Gastroesophageal sphincter (tissue), 4 donors: ENCODE measurements at regions not wholly inside any gene's neighbourhood (a gene's known extent, or its start where the extent isn't known, plus 50 kb on each side); places are given as distances from the start of the nearest gene placed in this dataset.

Experiments
- ATAC-seq: fragments of 150-250 bp; one replicate; pipeline ENCODE4 v1.9.1; 2016; ENCODE audit warnings: mild to moderate bottlenecking, moderate library complexity
- H3K27ac ChIP-seq, 4 donors: fragments of 200-600 bp; sonication (generic) in 3 of 4; 1 replicate in 3 of 4; 2 replicates in 1 of 4; pipeline ENCODE4 v1.5.1; 2016 to 2019
- H3K27me3 ChIP-seq: fragments of 200-600 bp; sonication (generic); one replicate; pipeline ENCODE4 v1.5.1; 2019
- H3K36me3 ChIP-seq, 2 donors: fragments of 200-600 bp; sonication (generic); one replicate each; pipeline ENCODE4 v1.5.1; 2019; ENCODE audit warnings: control low read depth in 1 of 2
- H3K4me1 ChIP-seq, 3 donors: fragments of 200-600 bp; sonication (generic); 1 replicate in 2 of 3; 2 replicates in 1 of 3; pipeline ENCODE4 v1.5.1; 2016 to 2019; ENCODE audit warnings: control low read depth in 2 of 3
- H3K4me3 ChIP-seq, 2 donors: fragments of 200-600 bp; sonication (generic); one replicate each; pipeline ENCODE4 v1.5.1; 2019; ENCODE audit warnings: mild to moderate bottlenecking in 1 of 2, moderate library complexity in 1 of 2
- H3K9me3 ChIP-seq, 3 donors: fragments of 200-600 bp; sonication (generic); one replicate each; pipeline ENCODE4 v1.5.1; 2017 to 2019; ENCODE audit warnings: control low read depth in 2 of 3
- EP300 ChIP-seq: sonication (generic); formaldehyde crosslinking; IDR thresholded peaks from one replicate; pipeline ENCODE4 v1.6.1; 2017; ENCODE audit warnings: antibody characterized with exemption, mild to moderate bottlenecking
- POLR2A ChIP-seq, 2 donors: fragments of 450-650 bp; IDR thresholded peaks; one replicate each; pipeline ENCODE4 v1.6.1; 2017; ENCODE audit warnings: antibody characterized with exemption in 2 of 2, mild to moderate bottlenecking in 2 of 2, moderate library complexity in 1 of 2
- POLR2AphosphoS5 ChIP-seq: sonication (generic); formaldehyde crosslinking; IDR thresholded peaks from one replicate; pipeline ENCODE4 v1.6.1; 2017; ENCODE audit warnings: antibody characterized with exemption
- WGBS, 2 donors: methylation state at CpG; one replicate each; pipeline ENCODE4 v1.1.5; 2018; ENCODE audit warnings: low coverage in 1 of 2; 5-methylcytosine and 5-hydroxymethylcytosine counted together
- TF ChIP-seq, protein P1 (sequence below), 4 experiments: fragments of 200-600 bp in 2 of 4; fragments of 450-650 bp in 2 of 4; sonication (generic) in 1 of 4; IDR thresholded peaks; one replicate each; pipeline ENCODE4 v1.5.1; 2017 to 2019; ENCODE audit warnings: antibody characterized with exemption in 4 of 4, mild to moderate bottlenecking in 2 of 4, moderate library complexity in 2 of 4

DNA sequence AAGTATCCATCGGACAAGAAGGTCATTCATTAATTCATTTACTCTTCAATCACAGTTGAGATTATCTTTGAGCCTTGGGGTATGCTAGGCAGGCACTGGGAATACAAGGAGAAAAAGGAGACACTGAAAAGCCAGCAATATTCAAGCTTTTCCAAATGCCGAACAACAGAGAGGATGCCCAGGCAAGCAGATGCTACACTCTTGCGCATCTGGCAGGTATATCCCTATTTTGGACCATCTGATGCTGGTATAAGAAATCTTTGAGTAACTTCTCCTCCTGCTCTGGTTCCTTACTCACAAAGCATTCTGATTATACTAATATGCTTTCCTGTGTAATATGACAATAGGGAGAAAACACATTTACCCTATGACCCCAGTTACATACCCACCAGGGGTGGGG is 354.9 kb downstream of the CBLL2 start:
- Histone ChIP-seq H3K27me3 (no peaks in the 10 kb centered on the region), H3K36me3 (no peaks in the 10 kb centered on the region), H3K4me3 (no peak overlapping the region), H3K27ac (no peak overlapping the region), H3K9me3 (no peaks in the 10 kb centered on the region), H3K4me1 (no peaks in the 10 kb centered on the region)
- 90% methylated on average over 1 to 2 of the region's 3 CpGs for WGBS, 2 donors
- ATAC-seq, result no peak
- TF ChIP-seq, protein P1, sequence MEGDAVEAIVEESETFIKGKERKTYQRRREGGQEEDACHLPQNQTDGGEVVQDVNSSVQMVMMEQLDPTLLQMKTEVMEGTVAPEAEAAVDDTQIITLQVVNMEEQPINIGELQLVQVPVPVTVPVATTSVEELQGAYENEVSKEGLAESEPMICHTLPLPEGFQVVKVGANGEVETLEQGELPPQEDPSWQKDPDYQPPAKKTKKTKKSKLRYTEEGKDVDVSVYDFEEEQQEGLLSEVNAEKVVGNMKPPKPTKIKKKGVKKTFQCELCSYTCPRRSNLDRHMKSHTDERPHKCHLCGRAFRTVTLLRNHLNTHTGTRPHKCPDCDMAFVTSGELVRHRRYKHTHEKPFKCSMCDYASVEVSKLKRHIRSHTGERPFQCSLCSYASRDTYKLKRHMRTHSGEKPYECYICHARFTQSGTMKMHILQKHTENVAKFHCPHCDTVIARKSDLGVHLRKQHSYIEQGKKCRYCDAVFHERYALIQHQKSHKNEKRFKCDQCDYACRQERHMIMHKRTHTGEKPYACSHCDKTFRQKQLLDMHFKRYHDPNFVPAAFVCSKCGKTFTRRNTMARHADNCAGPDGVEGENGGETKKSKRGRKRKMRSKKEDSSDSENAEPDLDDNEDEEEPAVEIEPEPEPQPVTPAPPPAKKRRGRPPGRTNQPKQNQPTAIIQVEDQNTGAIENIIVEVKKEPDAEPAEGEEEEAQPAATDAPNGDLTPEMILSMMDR (IDR thresholded peaks at IDR 0.05), result no peak
- TF ChIP-seq POLR2A (IDR thresholded peaks at IDR 0.05), result no peak
- TF ChIP-seq EP300, result no peak
- no peak for TF ChIP-seq POLR2AphosphoS5

- ATAC-seq, result no peak
- no peaks in the 10 kb centered on the region for H3K4me1 ChIP-seq
Measured at GRCh38 chrX:22628275-22628674, 355.6 kb downstream of the CBLL2 start.

DNA sequence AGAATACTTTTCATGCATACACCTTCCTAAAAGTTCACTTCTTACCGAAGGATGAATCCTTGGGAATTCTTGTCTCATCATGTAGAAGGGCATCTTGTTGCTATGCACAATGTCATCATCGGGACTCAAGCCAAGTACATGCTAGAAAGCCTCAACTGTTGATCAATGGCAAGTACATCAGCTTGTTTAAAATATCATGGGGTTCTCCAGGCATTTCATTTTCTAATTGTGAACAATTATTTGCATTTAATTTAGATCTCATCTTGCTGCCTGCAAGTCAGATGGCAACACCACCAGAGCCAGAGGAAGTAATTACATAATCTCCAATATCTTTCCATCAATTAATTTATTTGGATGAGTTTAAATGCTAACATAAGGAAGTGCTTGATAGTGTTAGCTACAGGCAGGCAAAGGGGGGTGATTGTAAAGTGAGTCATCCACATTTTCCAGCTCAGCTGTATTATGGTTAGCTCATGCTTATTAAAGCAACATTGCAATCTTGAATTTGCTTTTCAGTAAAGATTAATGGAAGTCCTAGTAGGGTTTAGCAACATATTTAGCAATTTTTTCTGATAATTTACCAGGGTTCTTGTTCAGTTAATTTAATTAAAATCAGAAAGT is 356.5 kb downstream of the CBLL2 start:
- Histone ChIP-seq H3K4me3 (no peak overlapping the region), H3K9me3 (no peaks in the 10 kb centered on the region), H3K36me3 (no peaks in the 10 kb centered on the region), H3K27me3 (no peaks in the 10 kb centered on the region), H3K4me1 (no peaks in the 10 kb centered on the region), H3K27ac (no peak overlapping the region)
- ATAC-seq, result no peak
- 44 to 48% methylated on average over 2 of the region's 2 CpGs for WGBS, 2 donors
- TF ChIP-seq POLR2A (IDR thresholded peaks at IDR 0.05) (no peak), EP300 (no peak)
- TF ChIP-seq, protein P1 (IDR thresholded peaks at IDR 0.05), result no peak

More at GRCh38 chrX:22628275-22628674, 355.6 kb downstream of the CBLL2 start:
- TF ChIP-seq POLR2AphosphoS5, result no peak
- Histone ChIP-seq H3K27ac (no peak overlapping the region), H3K27me3 (no peaks in the 10 kb centered on the region), H3K4me3 (no peak overlapping the region), H3K9me3 (no peaks in the 10 kb centered on the region), H3K36me3 (no peaks in the 10 kb centered on the region)
- 22 to 50% methylated on average over 1 to 2 of the region's 2 CpGs for WGBS, 2 donors

GRCh38 chrX:22634083-22634482 is 361.4 kb downstream of the CBLL2 start:
- H3K9me3 ChIP-seq, result no peaks in the 10 kb centered on the region
- no peaks in the 10 kb centered on the region for H3K27me3 ChIP-seq
- TF ChIP-seq POLR2A (IDR thresholded peaks at IDR 0.05) (no peak), POLR2AphosphoS5 (no peak), EP300 (no peak)
- TF ChIP-seq, protein P1 (IDR thresholded peaks at IDR 0.05), result no peak
- no peak overlapping the region for H3K27ac ChIP-seq
- no peak for ATAC-seq
- H3K4me3 ChIP-seq, result no peak overlapping the region
- 20 to 24% methylated on average over 1 to 4 of the region's 4 CpGs for WGBS, 2 donors
- H3K4me1 ChIP-seq, result no peaks in the 10 kb centered on the region
- H3K36me3 ChIP-seq, result no peaks in the 10 kb centered on the region

GRCh38 chrX:22634751-22635150 is 362.0 kb downstream of the CBLL2 start:
- 38 to 58% methylated on average over 1 of the region's 1 CpG for WGBS, 2 donors
- Histone ChIP-seq H3K4me1 (no peaks in the 10 kb centered on the region), H3K9me3 (no peaks in the 10 kb centered on the region), H3K27me3 (no peaks in the 10 kb centered on the region), H3K27ac (no peak overlapping the region), H3K36me3 (no peaks in the 10 kb centered on the region), H3K4me3 (no peak overlapping the region)
- no peak for ATAC-seq
- TF ChIP-seq POLR2A (IDR thresholded peaks at IDR 0.05) (no peak), EP300 (no peak), POLR2AphosphoS5 (no peak)
- TF ChIP-seq, protein P1 (IDR thresholded peaks at IDR 0.05), result no peak
